KOPT-K1 (cell line): ENCODE measurements at regions not wholly inside any gene's neighbourhood (a gene's known extent, or its start where the extent isn't known, plus 50 kb on each side); places are given as distances from the start of the nearest gene placed in this dataset.

Experiments used
- H3K27ac ChIP-seq: fragments of 200-600 bp; sonication (generic); 2 replicates; pipeline ENCODE4 v1.5.1; 2016; ENCODE audit warnings: antibody characterized with exemption, mild to moderate bottlenecking, low read depth, low read length; ENCODE audit not compliant: poor library complexity, severe bottlenecking
- H3K36me3 ChIP-seq: fragments of 200-600 bp; sonication (generic); 2 replicates; pipeline ENCODE4 v1.5.1; 2017; ENCODE audit warnings: antibody characterized with exemption, mild to moderate bottlenecking, low read length, moderate library complexity; ENCODE audit not compliant: insufficient read depth
- H3K9me3 ChIP-seq: fragments of 200-600 bp; sonication (generic); 2 replicates; pipeline ENCODE4 v1.5.1; 2017; ENCODE audit warnings: antibody characterized with exemption, low read length, mild to moderate bottlenecking; ENCODE audit not compliant: insufficient read depth, poor library complexity, severe bottlenecking

DNA sequence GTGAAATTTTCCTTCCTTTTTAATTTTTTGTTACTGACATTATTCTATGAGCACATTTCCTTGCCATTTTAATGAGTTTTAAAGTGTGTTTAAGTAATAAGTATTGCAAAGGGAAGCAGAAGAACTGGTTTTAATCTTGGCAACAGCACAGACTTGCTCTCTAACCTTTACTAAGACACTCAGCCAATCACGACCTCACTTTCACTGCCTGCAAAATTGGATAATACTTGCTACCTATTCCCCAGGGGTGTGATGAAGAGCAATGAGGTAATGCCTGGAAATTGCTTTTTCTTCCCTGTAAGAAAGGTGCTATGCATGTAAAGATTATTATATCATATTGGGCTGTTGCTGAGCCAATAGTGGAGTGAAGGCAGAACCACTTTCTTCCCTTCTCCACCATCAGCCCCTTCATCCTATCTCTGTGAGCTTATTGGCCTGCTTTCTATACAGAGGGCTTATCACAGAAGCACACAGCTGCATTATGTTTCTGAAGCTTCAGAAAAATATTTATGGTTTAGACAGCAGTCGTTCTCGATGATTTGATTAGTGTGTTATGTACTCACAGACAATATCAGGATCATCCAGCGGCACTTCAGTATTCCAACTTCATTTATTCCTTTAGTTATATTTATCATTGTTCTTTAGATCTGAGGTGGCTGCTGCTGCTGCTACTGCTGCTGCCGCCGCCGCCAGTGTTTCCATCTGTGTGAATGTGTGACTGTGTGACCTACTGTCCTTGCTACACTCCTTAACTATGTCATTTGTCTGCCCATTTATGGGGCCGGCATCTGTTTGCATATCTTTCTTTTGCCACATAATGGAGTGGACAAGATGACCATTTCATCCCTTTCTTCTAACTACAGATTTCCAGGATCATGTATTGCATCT, 255.1 kb downstream of the C4orf33 start:
- Histone ChIP-seq H3K36me3 (no peaks in the 10 kb centered on the region), H3K9me3 (no peaks in the 10 kb centered on the region), H3K27ac (no peak overlapping the region)

DNA sequence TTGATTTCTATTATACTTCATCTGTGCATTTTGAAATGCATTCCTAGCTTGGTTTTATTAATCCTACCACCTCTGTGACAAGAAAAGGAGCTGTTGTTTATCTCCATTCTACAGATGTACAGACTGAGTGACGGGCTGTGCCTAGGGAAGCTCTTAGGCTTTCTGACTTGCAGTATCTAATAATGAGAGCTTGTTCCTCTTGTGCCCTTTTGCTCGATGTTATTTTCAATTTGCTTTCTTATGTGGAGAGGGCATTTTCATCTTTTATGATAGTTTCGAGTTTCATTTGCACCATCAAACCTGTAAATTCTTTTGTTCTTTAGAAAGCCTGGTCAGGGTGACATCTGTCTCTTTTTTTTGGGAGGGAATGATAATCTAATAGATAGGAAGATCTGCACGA, 256.5 kb downstream of the C4orf33 start:
- Histone ChIP-seq H3K27ac (no peak overlapping the region), H3K9me3 (no peaks in the 10 kb centered on the region), H3K36me3 (no peaks in the 10 kb centered on the region)

DNA sequence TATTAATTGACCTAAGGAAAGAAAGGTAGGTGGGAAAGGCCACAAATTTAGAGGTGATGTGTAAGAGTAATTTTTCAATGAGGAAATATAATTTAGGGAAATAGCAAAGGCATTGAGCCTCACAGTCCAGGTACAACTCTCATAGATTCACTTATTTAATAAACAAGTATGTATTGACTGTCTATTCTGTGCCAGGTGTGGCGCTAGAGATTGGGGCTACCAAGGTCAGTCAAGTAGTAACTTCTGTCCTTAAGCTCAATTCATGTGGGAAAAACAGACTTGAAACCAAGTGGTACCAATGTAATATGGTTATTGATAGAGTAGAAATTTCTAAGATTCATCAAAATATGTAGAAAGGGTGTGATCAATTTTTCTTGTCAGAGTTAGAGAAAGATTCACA, 257.5 kb downstream of the C4orf33 start:
- Histone ChIP-seq H3K27ac (no peak overlapping the region), H3K36me3 (no peaks in the 10 kb centered on the region), H3K9me3 (no peaks in the 10 kb centered on the region)

DNA sequence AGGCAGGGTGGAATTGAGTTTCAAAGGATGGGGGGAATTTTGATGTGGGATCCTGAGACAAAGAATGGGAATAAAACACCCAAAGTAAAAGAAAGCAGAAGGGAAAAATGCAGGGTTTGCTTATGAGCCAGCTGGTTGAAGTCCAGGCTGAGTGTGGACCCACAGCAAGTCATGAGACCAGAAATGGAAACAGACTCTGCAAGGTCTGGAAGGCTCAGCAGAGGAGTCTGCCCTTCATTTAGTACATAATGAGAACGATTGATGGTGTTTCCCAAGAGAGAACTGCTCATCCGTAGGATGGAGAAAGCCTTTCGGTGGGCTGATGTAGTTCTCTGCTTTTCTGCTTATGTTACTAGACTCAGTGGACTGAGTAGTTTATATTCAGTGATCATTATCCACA, 259.1 kb downstream of the C4orf33 start:
- Histone ChIP-seq H3K27ac (no peak overlapping the region), H3K9me3 (no peaks in the 10 kb centered on the region), H3K36me3 (no peaks in the 10 kb centered on the region)

DNA sequence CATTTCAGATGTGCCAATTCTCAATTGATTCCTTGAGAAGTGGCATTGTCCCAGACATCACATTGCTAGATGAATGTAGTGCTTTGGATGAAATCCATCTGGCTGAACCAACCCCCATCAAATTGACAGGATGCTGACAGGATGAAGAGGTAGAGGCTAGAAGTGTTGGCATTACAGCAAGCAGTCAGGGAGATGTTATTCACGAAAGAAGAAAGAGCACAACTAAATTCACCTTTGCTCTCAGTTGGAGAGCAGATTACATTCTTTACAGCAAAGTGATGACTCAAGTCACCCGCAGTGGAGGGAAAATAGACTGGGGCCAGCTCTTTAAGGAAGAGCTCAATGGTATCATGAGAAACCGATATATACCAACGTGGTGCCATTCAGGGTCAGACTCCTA, 259.6 kb downstream of the C4orf33 start:
- Histone ChIP-seq H3K36me3 (no peaks in the 10 kb centered on the region), H3K27ac (no peak overlapping the region), H3K9me3 (no peaks in the 10 kb centered on the region)

DNA sequence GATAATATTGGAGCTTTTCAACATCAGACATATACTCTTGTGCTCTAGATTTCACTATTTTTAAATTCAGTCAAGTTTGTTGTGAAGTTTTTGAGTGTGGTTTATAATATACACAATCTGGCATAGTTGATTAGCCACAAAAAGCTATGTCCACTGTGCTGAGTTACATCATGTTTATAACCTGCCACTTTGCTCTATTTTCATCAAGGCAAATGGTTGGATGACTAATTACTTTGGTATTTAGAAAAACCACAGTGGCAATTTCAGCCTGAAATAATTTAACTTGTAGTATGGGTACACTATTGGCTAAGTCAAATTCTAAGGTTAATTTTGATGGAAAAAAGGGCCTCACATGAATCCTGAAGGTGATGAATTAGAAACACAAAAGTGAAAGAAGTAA, 262.6 kb downstream of the C4orf33 start:
- Histone ChIP-seq H3K27ac (no peak overlapping the region), H3K9me3 (no peaks in the 10 kb centered on the region), H3K36me3 (no peaks in the 10 kb centered on the region)

DNA sequence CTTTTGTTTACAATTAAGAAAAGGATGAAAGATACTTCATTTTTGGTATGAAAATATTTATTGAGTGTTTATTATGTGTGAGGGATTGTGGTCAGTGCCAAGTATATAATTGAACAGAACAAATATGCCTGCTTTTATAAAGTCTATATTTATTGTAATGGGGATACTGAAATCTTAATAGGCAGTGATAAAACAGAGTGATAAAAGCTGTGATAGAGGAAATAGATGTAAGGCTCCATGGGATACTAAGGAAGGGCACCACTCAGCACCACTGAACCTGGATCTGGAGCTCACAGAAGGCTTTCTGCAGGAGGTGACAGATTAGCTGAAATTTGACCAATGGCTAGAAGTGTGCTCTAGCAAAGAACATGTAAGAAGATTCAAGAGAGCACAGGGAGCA, 263.5 kb downstream of the C4orf33 start:
- H3K27ac ChIP-seq = no peak overlapping the region
- H3K9me3 ChIP-seq = no peaks in the 10 kb centered on the region
- H3K36me3 ChIP-seq = no peaks in the 10 kb centered on the region

DNA sequence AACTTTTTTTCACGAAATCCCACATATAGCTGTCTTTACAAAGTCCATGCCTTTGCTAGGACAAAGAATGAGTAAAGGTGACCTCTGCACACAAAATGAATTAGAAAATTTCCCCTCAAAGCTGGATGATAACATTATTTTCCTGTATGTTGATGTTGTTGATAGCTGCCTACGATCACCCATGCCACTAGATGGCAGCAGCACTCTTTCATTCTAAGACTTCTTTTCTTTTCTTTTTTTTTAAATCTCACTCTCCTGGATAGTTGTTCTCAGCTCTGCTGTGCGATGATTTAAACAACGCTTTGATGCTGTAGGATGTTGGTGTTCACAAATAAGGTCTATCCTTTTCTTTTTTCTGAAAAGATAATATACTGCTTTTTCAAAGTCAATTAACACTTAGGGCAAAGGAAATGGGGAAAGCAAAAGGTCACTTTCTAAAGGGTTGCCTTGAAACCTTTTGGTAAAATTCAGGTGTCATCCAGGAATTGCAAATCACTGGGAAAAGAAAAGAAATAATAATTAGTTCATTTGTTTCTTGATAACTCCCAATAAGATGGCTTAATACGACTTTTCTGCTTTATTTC, 266.8 kb downstream of the C4orf33 start:
- Histone ChIP-seq H3K36me3 (no peaks in the 10 kb centered on the region), H3K27ac (no peak overlapping the region), H3K9me3 (no peaks in the 10 kb centered on the region)

DNA sequence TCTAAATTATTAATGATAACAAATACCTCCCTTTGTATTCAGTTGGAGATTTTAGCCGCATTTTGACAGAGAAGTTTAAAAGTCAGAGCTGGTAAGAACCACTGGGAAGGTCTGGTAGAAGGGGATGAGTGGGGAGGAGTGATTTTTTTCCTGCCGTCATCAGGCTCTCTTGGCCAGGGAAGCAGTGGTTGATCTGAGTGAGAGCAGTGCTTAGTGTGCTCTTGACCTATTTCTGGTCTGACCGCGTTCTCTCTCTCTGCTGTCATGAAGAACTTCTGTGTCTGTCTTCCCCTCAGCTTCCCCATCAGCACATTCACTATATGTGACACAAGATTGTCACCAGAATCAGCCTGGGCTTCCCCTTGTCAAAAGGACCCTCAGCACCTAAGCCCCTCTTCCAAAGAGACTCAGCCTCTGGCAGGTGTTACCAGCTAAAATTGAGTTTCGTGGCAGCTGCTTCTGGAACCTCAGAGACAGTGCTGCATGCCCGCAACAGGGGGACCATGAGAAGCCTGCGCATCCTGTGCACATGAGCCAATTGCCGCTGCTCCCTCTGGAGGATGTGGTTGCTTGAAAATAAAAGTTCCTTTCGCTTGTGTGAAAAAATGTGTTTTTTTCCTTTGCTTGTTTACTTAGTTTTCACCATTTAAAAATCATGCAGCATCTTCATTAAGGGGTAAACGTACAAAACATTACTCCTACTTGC, 268.9 kb downstream of the C4orf33 start:
- no peaks in the 10 kb centered on the region for H3K9me3 ChIP-seq
- H3K36me3 ChIP-seq = no peaks in the 10 kb centered on the region
- H3K27ac ChIP-seq = no peak overlapping the region

DNA sequence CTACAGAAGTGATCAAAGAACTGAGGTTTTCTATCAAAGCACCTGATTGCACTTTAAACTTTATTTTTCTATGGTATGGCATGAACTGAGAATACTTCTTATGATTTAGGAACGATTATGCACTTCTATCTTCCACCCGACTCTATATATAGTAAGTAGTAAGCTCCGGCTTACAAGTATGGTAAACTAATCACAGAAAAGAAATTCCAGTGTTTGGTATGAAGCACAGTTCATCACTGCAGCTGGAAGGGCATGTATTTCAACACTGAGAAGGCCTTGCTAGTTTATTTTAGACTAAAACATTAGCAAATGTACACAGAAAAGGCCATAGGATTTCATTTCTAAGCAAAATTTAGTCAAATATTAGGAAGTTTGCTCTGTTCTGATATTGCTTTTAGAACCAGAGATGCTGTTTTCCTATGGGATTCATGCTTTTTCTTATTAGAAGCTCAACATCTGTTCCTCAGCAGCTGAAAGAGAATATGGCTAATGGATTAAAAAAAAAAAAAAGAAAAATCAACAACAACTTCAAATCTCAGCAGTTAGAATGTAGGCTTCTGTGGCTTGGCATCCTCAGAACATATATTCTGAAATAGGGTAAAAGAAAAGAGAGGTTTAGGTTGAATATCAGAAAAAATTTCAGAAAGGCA, 273.5 kb downstream of the C4orf33 start:
- Histone ChIP-seq H3K36me3 (no peaks in the 10 kb centered on the region), H3K9me3 (no peaks in the 10 kb centered on the region), H3K27ac (no peak overlapping the region)

DNA sequence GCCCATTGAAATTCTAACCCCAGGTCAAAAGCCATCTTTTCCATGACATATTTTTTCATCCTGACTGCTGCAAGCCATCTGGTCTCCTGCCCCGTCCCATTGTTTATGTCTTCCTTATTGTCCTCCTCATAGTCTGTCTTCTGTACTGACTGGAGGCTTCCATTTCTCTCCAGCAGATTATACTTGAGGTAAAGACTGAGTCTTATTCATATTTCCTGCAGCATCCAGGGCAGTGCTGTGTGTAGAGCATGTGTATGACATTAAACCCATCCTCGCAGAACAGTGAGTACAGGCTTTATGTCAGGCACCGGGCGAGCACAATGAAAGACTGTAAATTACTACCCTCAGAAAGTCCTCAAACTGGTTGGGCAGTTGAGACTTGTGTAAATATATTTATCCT, 275.1 kb downstream of the C4orf33 start:
- H3K36me3 ChIP-seq = no peaks in the 10 kb centered on the region
- H3K9me3 ChIP-seq = peaks cover 6% of the 10 kb centered on the region
- no peak overlapping the region for H3K27ac ChIP-seq

DNA sequence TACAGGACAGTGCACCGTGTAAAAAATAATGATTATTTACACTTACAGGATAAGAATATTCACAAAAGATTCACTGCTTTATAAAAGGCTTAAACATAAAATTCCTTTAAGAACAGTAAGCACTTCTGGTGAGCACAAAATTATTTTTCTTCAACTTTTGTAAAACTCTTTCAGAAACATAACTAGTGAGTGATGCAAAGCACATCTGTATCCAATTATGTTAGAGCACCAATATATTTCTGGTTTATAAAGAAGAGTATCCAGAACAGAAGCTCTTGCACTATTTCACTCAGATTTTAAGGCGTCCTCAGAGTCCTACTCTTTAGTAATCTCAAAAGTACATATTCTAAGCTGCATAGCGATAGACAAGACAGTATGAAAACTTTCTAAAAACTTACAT, 276.0 kb downstream of the C4orf33 start:
- Histone ChIP-seq H3K36me3 (no peaks in the 10 kb centered on the region), H3K27ac (no peak overlapping the region), H3K9me3 (peaks cover 7% of the 10 kb centered on the region)

DNA sequence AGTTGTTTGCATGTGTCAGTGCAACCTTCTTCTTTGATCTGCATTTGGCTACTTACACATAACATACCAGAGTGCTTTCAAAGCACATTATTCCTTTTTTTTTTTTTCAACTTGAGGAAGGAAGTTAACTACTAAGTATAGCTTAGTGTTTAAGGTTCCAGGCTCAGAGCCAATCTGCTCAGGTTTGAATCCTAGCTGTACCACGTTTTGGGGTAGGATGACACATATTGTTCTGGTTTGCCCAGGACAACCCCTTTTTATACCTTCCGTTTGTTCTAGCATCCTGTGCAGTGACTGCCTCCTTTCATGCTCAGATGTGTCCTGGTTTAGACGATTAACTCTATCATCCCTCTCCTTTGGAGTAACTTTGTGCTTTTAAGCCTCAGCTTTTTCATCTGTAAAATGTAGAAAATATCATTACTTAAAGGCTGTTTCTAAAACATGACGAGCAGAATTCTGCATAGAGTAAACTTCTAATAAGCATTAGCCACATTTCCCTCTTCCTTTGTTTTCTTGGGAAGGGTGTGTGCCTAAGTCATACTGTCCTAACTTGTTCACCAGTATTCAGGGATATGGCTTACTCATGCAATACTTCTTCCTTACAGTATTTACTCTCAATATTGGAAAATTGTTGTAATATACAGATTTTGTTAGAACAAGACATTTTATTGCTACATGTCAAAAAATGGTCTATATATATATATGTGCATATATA, 281.3 kb downstream of the C4orf33 start:
- peaks cover 7% of the 10 kb centered on the region for H3K9me3 ChIP-seq
- H3K36me3 ChIP-seq = no peaks in the 10 kb centered on the region
- H3K27ac ChIP-seq = no peak overlapping the region

DNA sequence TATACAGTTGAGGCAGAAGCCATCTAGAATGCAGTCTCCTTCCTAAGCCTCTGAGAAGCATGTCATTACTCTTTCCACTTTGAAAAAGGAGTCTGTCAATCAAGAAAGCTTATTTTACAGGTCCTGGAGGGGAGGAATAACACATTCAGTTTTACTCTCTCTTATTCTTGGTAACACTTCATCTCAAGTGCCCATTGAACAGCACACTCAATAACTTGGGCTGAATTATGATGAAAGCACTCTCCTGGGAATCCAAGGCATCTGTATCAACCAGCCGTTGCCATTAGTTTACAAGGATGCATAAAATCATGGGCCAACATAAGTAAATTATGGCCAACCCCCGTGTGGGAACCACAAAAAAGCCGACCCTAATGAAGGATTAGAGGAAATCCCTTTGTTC, 282.4 kb downstream of the C4orf33 start:
- no peaks in the 10 kb centered on the region for H3K36me3 ChIP-seq
- no peak overlapping the region for H3K27ac ChIP-seq
- peaks cover 7% of the 10 kb centered on the region for H3K9me3 ChIP-seq

DNA sequence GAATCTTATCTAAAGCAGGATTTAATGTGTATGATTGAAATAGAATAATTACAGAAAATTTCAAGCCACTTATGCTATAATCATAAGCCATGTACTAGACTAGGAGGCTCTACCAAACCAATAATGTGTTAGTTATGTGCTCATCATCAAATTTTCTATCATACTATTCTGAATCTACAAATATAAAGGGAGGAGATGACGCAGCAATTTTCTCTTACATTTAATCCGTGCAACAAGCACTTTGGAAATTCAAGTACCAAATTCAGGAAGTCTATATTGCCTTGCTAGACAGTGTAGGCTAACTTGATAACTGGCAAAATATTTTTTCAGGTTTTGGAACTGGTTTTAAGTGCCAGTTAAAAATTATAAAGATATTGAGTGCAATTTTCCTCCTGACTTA, 283.5 kb downstream of the C4orf33 start:
- H3K9me3 ChIP-seq = peaks cover 7% of the 10 kb centered on the region
- no peak overlapping the region for H3K27ac ChIP-seq

More for the DNA sequence above, 283.5 kb downstream of the C4orf33 start:
- no peaks in the 10 kb centered on the region for H3K36me3 ChIP-seq
